HepG2 (cell line): ENCODE measurements at regions not wholly inside any gene's neighbourhood (a gene's known extent, or its start where the extent isn't known, plus 50 kb on each side); places are given as distances from the start of the nearest gene placed in this dataset.

Experiments used
- DR1 ChIP-seq: sonication (generic); formaldehyde crosslinking; IDR thresholded peaks from 2 replicates; pipeline ENCODE4 v1.8.0; 2021; ENCODE audit warnings: mild to moderate bottlenecking, missing genetic modification reagents, inconsistent platforms
- FOXM1 ChIP-seq: sonication (generic); formaldehyde crosslinking; IDR thresholded peaks from 2 replicates; pipeline ENCODE4 v1.5.0; 2020; ENCODE audit warnings: missing genetic modification reagents
- NBN ChIP-seq: fragments of 450-650 bp; conservative IDR thresholded peaks from 2 replicates; pipeline ENCODE4 v1.6.1; 2017
- SATB2 ChIP-seq: sonication (generic); formaldehyde crosslinking; IDR thresholded peaks from 2 replicates; pipeline ENCODE4 v1.5.0; 2020; ENCODE audit warnings: missing genetic modification reagents
- SIX1 ChIP-seq: sonication (generic); formaldehyde crosslinking; IDR thresholded peaks from 2 replicates; pipeline ENCODE4 v1.4.0; 2020; ENCODE audit warnings: missing genetic modification reagents, borderline replicate concordance
- ZFP36 ChIP-seq: fragments of 150-350 bp; IDR thresholded peaks from 2 replicates; pipeline ENCODE4 v1.6.1; 2018; ENCODE audit warnings: borderline replicate concordance, low read length, low read depth; ENCODE audit not compliant: partially characterized antibody
- TF ChIP-seq, protein P1 (sequence below): IDR thresholded peaks from 2 replicates; pipeline ENCODE4 v1.6.1; 2012; ENCODE audit warnings: low read depth, low read length, improper control_type of control experiment
- TF ChIP-seq, protein P2 (sequence below): sonication (generic); formaldehyde crosslinking; IDR thresholded peaks from 2 replicates; pipeline ENCODE4 v1.4.0; 2020; ENCODE audit warnings: missing genetic modification reagents, borderline replicate concordance

DNA sequence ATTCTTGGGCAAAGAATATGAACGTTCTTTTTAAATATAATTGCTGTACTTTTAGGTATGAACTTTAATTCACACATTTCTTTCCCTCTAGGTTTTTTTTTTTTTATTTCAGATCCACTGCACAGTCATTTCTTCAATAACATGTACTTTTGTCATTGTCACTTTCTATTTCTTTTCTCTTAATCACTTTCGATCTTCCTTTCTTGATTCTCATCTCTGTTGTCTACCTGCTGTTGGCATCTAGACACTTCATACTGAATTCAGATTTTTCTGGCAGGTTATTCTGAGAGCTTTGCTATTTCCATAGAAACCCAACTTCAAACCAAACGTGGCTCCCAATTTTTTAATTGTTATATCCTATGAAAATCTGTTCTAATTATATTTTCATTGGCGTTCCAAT is 211.7 kb upstream of the KLF6 start (continued):
- TF ChIP-seq, protein P1, sequence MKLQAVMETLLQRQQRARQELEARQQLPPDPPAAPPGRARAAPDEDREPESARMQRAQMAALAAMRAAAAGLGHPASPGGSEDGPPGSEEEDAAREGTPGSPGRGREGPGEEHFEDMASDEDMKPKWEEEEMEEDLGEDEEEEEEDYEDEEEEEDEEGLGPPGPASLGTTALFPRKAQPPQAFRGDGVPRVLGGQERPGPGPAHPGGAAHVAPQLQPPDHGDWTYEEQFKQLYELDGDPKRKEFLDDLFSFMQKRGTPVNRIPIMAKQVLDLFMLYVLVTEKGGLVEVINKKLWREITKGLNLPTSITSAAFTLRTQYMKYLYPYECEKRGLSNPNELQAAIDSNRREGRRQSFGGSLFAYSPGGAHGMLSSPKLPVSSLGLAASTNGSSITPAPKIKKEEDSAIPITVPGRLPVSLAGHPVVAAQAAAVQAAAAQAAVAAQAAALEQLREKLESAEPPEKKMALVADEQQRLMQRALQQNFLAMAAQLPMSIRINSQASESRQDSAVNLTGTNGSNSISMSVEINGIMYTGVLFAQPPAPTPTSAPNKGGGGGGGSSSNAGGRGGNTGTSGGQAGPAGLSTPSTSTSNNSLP, result no peak
- no peak for TF ChIP-seq SIX1 (CRISPR knock-in tag)
- no peak for TF ChIP-seq NBN
- TF ChIP-seq FOXM1 (CRISPR knock-in tag), result no peak
- no peak for TF ChIP-seq SATB2
- TF ChIP-seq DR1 (CRISPR knock-in tag), result no peak
- TF ChIP-seq, protein P2, sequence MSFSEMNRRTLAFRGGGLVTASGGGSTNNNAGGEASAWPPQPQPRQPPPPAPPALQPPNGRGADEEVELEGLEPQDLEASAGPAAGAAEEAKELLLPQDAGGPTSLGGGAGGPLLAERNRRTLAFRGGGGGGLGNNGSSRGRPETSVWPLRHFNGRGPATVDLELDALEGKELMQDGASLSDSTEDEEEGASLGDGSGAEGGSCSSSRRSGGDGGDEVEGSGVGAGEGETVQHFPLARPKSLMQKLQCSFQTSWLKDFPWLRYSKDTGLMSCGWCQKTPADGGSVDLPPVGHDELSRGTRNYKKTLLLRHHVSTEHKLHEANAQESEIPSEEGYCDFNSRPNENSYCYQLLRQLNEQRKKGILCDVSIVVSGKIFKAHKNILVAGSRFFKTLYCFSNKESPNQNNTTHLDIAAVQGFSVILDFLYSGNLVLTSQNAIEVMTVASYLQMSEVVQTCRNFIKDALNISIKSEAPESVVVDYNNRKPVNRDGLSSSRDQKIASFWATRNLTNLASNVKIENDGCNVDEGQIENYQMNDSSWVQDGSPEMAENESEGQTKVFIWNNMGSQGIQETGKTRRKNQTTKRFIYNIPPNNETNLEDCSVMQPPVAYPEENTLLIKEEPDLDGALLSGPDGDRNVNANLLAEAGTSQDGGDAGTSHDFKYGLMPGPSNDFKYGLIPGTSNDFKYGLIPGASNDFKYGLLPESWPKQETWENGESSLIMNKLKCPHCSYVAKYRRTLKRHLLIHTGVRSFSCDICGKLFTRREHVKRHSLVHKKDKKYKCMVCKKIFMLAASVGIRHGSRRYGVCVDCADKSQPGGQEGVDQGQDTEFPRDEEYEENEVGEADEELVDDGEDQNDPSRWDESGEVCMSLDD (CRISPR knock-in tag), result no peak
- TF ChIP-seq ZFP36, result no peak
